Fibroblast of mammary gland (primary cell): ENCODE measurements at regions not wholly inside any gene's neighbourhood (a gene's known extent, or its start where the extent isn't known, plus 50 kb on each side); places are given as distances from the start of the nearest gene placed in this dataset.
"Not testable (repeated sequence)": the region's sequence is repeated elsewhere in the genome, so short reads cannot be mapped to it uniquely, and the experiment has no call there.

Experiments used
- DNase-seq: peaks from one replicate; pipeline ENCODE4 v3.0.0-alpha.2; 2010; ENCODE audit warnings: low read depth
- H3K4me3 ChIP-seq: 2 replicates; pipeline ENCODE4 v1.5.1; 2011; ENCODE audit warnings: low read depth, mild to moderate bottlenecking, low read length, moderate library complexity; ENCODE audit not compliant: control insufficient read depth
- TF ChIP-seq, protein P1 (sequence below): conservative IDR thresholded peaks from 2 replicates; pipeline ENCODE4 v1.5.1; 2011; ENCODE audit warnings: low read depth, low read length, inconsistent platforms; ENCODE audit not compliant: control insufficient read depth, insufficient read depth

DNA sequence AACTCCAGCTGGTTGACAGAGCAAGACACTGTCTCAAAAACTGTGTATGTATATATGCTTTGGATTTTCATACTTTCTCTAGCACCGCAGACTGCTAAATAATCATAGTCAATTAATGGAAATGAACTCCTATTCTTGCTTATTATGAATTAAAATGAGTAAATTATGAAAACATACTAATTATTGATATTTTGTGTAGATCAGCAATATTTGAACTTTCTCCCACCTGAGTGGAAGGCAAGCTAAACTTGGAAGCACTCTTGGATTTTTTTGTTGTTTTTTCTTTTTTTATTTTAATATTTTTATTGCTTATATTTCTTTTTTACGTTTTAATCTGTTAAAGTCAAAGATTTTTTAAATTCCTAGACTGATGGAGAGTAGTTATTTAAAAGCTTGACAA is 201.7 kb downstream of the CDRT15L2 start:
- TF ChIP-seq, protein P1, sequence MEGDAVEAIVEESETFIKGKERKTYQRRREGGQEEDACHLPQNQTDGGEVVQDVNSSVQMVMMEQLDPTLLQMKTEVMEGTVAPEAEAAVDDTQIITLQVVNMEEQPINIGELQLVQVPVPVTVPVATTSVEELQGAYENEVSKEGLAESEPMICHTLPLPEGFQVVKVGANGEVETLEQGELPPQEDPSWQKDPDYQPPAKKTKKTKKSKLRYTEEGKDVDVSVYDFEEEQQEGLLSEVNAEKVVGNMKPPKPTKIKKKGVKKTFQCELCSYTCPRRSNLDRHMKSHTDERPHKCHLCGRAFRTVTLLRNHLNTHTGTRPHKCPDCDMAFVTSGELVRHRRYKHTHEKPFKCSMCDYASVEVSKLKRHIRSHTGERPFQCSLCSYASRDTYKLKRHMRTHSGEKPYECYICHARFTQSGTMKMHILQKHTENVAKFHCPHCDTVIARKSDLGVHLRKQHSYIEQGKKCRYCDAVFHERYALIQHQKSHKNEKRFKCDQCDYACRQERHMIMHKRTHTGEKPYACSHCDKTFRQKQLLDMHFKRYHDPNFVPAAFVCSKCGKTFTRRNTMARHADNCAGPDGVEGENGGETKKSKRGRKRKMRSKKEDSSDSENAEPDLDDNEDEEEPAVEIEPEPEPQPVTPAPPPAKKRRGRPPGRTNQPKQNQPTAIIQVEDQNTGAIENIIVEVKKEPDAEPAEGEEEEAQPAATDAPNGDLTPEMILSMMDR, result no peak
- no peak overlapping the region for H3K4me3 ChIP-seq
- no peak for DNase-seq

DNA sequence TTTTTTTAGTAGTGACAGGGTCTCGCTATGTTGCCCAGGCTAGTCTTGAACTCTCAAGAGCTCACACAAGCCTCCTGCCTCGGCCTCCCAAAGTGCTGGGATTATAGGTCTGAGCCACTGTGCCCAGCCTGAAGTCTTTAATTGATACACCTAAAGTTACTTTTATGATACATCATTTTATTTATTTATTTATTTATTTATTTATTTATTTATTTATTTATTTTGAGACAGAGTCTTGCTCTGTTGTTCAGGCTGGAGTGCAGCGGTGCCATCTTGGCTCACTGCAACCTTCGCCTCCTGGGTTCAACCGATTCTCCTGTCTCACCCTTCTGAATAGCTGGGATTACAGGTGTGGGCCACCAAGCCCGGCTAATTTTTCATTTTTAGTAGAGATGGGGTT is 202.3 kb downstream of the CDRT15L2 start:
- DNase-seq, H3K4me3 ChIP-seq: not testable (repeated sequence)

DNA sequence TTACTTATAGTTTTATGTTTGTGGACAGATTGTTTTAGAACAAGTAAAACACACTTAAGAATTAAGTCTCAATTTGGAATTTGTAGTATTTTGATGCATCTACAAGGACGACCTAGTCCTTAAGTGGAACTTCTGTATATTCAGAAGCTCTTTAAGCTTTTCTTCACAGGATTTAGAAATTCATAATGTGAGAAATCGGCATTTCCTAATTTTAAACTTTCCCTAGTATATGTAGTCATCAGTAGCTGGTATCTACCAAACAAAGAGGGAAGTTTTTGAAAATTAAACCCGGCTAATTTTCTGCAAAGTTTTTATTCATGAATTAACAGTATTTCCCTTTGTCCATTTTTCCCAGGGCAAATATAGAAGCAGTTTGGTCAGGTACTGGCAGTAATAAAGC is 203.6 kb downstream of the CDRT15L2 start:
- H3K4me3 ChIP-seq, result no peak overlapping the region
- no peak for DNase-seq
- TF ChIP-seq, protein P1, result no peak

DNA sequence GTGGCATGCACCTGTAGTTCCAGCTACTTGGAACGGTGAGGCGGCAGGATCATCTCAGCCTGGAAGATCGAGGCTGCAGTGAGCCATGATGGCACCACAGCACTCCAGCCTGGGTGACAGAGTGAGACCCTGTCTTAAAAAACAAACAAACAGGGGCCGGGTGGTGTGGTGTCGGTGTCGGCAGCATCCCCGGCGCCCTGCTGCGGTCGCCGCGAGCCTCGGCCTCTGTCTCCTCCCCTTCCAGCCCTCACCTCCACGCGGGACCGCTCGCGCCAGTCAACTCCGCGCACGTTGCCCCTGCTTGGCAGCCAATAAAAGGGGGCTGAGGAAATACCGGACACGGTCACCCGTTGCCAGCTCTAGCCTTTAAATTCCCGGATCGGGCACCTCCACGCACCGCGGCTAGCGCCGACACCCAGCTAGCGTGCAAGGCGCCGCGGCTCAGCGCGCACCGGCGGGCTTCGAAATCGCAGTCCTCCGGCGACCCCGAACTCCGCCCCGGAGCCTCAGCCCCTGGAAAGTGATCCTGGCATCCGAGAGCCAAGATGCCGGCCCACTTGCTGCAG is 204.7 kb downstream of the CDRT15L2 start:
- no peak for DNase-seq
- H3K4me3 ChIP-seq, result no peak overlapping the region

DNA sequence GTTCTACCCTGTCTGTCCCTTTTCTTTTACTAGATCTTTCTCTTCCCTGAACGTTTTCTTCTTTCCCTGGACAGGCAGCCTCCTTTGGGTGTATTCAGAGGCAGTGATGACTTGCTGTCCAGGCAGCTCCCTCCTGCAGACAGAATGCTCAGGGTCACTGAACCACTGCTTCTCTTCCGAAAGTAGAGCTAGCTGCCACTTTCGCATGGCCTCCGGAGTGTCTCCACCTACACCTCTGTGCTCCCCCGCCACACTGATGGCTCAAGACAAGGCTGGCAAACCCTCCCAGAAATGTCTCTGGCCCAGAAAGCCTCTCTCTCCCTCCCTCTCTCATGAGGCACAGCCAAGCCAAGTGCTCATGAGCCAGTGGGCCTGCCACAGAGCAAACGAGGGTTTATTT is 207.8 kb downstream of the CDRT15L2 start:
- TF ChIP-seq, protein P1, result no peak
- no peak overlapping the region for H3K4me3 ChIP-seq
- DNase-seq, result no peak

More for the DNA sequence above, 204.7 kb downstream of the CDRT15L2 start:
- TF ChIP-seq, protein P1, result no peak

DNA sequence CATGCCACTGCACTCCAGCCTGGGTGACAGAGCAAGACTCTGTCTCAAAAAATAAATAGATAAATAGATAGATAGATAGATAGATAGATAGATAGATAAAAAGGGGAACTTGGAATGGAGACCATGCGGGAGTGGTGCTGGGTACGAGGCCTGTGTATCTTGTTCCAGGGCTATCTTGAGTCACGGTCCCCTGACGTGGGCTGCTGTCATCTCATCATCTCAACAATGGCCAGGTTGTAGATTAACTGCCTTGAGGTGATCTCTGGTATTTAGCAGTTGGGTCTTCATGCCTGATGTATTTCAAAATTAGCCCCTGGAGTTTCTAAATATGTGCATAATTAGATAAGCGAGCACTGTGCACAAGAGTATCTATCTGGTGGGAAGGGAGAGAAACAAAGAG is 212.1 kb downstream of the CDRT15L2 start:
- TF ChIP-seq, protein P1, result no peak
- no peak overlapping the region for H3K4me3 ChIP-seq
- no peak for DNase-seq

DNA sequence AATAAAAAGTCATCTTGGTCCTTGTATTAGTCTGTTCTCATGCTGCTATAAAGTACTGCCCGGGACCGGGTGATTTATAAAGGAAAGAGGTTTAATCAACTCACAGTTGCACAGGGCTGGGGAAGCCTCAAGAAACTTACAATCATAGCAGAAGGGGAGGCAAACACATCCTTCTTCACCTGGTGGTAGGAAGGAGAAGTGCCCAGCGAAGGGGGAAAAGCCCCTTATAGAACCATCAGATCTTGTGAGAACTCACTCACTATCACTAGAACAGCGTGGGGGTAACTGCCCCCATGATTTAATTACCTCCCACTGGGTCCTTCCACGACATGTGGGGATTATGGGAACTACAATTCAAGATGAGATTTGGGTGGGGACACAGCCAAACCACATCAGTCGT is 215.0 kb downstream of the CDRT15L2 start:
- H3K4me3 ChIP-seq, DNase-seq: not testable (repeated sequence)

DNA sequence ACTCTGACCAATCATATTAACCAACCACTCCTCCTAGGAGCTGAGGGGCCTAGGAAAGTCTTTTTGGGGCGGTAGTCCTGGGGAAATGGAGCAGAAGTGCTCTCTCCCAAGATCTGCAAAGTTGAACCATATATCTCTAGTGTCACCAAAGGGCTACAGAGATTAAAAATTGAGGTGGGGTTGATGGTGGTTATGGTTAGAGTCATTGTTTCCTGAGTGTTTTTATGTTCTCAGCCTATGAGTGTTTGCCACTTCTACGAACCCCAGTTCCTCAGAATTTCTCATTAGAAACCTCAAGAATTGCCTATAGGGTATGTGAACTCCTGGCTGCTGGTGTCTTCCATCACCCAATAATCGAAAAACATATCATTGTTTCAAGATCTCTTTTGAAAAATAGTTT is 217.8 kb downstream of the CDRT15L2 start:
- TF ChIP-seq, protein P1, result no peak
- no peak for DNase-seq
- H3K4me3 ChIP-seq, result no peak overlapping the region
